Islet precursor cell (in vitro differentiated cells): ENCODE measurements at regions not wholly inside any gene's neighbourhood (a gene's known extent, or its start where the extent isn't known, plus 50 kb on each side); places are given as distances from the start of the nearest gene placed in this dataset.

Experiments
- DNase-seq: peaks from one replicate; pipeline ENCODE4 v3.0.0-alpha.2; 2018

- DNase-seq = no peak
Observed at GRCh38 chr4:111512081-111512783, 633.0 kb upstream of the FAM241A start.

GRCh38 chr4:111519683-111520082 is 625.6 kb upstream of the FAM241A start:
- no peak for DNase-seq

- DNase-seq = no peak
Observed at GRCh38 chr4:111530446-111530845, 614.8 kb upstream of the FAM241A start.

- no peak for DNase-seq
Observed at GRCh38 chr4:111535792-111536191, 609.5 kb upstream of the FAM241A start.

GRCh38 chr4:111537165-111537564 is 608.1 kb upstream of the FAM241A start:
- DNase-seq = no peak

GRCh38 chr4:111537871-111538270 is 607.4 kb upstream of the FAM241A start:
- DNase-seq = peak; percentile 68

GRCh38 chr4:111540671-111541070 is 604.6 kb upstream of the FAM241A start:
- DNase-seq = no peak

- no peak for DNase-seq
Observed at GRCh38 chr4:111542056-111542455, 603.2 kb upstream of the FAM241A start.

- no peak for DNase-seq
Observed at GRCh38 chr4:111546881-111547280, 598.4 kb upstream of the FAM241A start.

- DNase-seq = no peak
Observed at GRCh38 chr4:111556141-111556781, 589.0 kb upstream of the FAM241A start.

- DNase-seq = no peak
Observed at GRCh38 chr4:111556851-111557250, 588.4 kb upstream of the FAM241A start.

GRCh38 chr4:111562826-111563225 is 582.4 kb upstream of the FAM241A start:
- no peak for DNase-seq

- no peak for DNase-seq
Observed at GRCh38 chr4:111572470-111572869, 572.8 kb upstream of the FAM241A start.

GRCh38 chr4:111573386-111573785 is 571.9 kb upstream of the FAM241A start:
- no peak for DNase-seq

- DNase-seq = no peak
Observed at GRCh38 chr4:111579767-111580166, 565.5 kb upstream of the FAM241A start.

- no peak for DNase-seq
Observed at GRCh38 chr4:111595456-111595855, 549.8 kb upstream of the FAM241A start.

GRCh38 chr4:111596491-111596890 is 548.8 kb upstream of the FAM241A start:
- DNase-seq = no peak

GRCh38 chr4:111601671-111602070 is 543.6 kb upstream of the FAM241A start:
- no peak for DNase-seq

GRCh38 chr4:111602848-111603247 is 542.4 kb upstream of the FAM241A start:
- DNase-seq = no peak

GRCh38 chr4:111605111-111605510 is 540.1 kb upstream of the FAM241A start:
- no peak for DNase-seq

GRCh38 chr4:111610681-111611080 is 534.6 kb upstream of the FAM241A start:
- DNase-seq = no peak

- DNase-seq = no peak
Observed at GRCh38 chr4:111618908-111619307, 526.3 kb upstream of the FAM241A start.

- DNase-seq = no peak
Observed at GRCh38 chr4:111628437-111628836, 516.8 kb upstream of the FAM241A start.

- DNase-seq = no peak
Observed at GRCh38 chr4:111630705-111631104, 514.5 kb upstream of the FAM241A start.
